ENCODE measurements at regions not wholly inside any gene's neighbourhood (a gene's known extent, or its start where the extent isn't known, plus 50 kb on each side); places are given as distances from the start of the nearest gene placed in this dataset.
"Not testable (repeated sequence)": the region's sequence is repeated elsewhere in the genome, so short reads cannot be mapped to it uniquely, and the experiment has no call there.

GRCh38 chr21:27860314-27860955, 893.5 kb upstream of the ADAMTS5 start:
- not testable (repeated sequence) for H3K4me3 Mint-ChIP-seq

GRCh38 chr21:27858053-27858825, 891.4 kb upstream of the ADAMTS5 start:
- H3K4me1 ChIP-seq (ENCODE audit: control insufficient read depth in 2 of 2, insufficient read depth in 2 of 2, low read length in 2 of 2); H3K27ac ChIP-seq (ENCODE audit: low read depth, low read length); H3K27me3 Mint-ChIP-seq; H3K9me3 ChIP-seq (ENCODE audit: control insufficient read depth in 2 of 3, low read length in 3 of 3); H3K27ac Mint-ChIP-seq; H3K4me3 ChIP-seq (ENCODE audit: low read length); DNase-seq; H3K36me3 ChIP-seq (ENCODE audit: control insufficient read depth in 2 of 3, insufficient read depth in 3 of 3, low read length in 3 of 3); H3K27me3 ChIP-seq (ENCODE audit: control insufficient read depth in 2 of 2, insufficient read depth in 2 of 2, low read length in 2 of 2); H3K36me3 Mint-ChIP-seq; H3K9me3 Mint-ChIP-seq; ATAC-seq; intact Hi-C loops (cut with micrococcal nuclease); H3K4me1 Mint-ChIP-seq; POLR2A ChIA-PET; CTCF ChIA-PET; H3K4me3 Mint-ChIP-seq: not testable (repeated sequence)

More at GRCh38 chr21:27860314-27860955, 893.5 kb upstream of the ADAMTS5 start:
- H3K27me3 Mint-ChIP-seq; H3K36me3 Mint-ChIP-seq; intact Hi-C loops (cut with micrococcal nuclease); ATAC-seq; CTCF ChIA-PET; POLR2A ChIA-PET; H3K27ac Mint-ChIP-seq; H3K4me1 ChIP-seq (ENCODE audit: control insufficient read depth in 2 of 2, insufficient read depth in 2 of 2, low read length in 2 of 2); H3K27ac ChIP-seq (ENCODE audit: low read depth, low read length); H3K4me1 Mint-ChIP-seq; H3K27me3 ChIP-seq (ENCODE audit: control insufficient read depth in 2 of 2, insufficient read depth in 2 of 2, low read length in 2 of 2); H3K9me3 Mint-ChIP-seq; DNase-seq; H3K4me3 ChIP-seq (ENCODE audit: low read length); H3K36me3 ChIP-seq (ENCODE audit: control insufficient read depth in 2 of 3, insufficient read depth in 3 of 3, low read length in 3 of 3); H3K9me3 ChIP-seq (ENCODE audit: control insufficient read depth in 2 of 3, low read length in 3 of 3): not testable (repeated sequence)

- H3K4me3 Mint-ChIP-seq; H3K4me3 ChIP-seq (ENCODE audit: low read length); H3K9me3 Mint-ChIP-seq; intact Hi-C loops (cut with micrococcal nuclease); H3K27ac ChIP-seq (ENCODE audit: low read depth, low read length); H3K4me1 Mint-ChIP-seq; H3K9me3 ChIP-seq (ENCODE audit: control insufficient read depth in 2 of 3, low read length in 3 of 3); POLR2A ChIA-PET; H3K27ac Mint-ChIP-seq; DNase-seq; H3K36me3 Mint-ChIP-seq; H3K36me3 ChIP-seq (ENCODE audit: control insufficient read depth in 2 of 3, insufficient read depth in 3 of 3, low read length in 3 of 3); H3K4me1 ChIP-seq (ENCODE audit: control insufficient read depth in 2 of 2, insufficient read depth in 2 of 2, low read length in 2 of 2); CTCF ChIA-PET; ATAC-seq; H3K27me3 ChIP-seq (ENCODE audit: control insufficient read depth in 2 of 2, insufficient read depth in 2 of 2, low read length in 2 of 2); H3K27me3 Mint-ChIP-seq: not testable (repeated sequence)
Observed at GRCh38 chr21:27856988-27857387, 890.1 kb upstream of the ADAMTS5 start.

GRCh38 chr21:27841084-27841672, 874.3 kb upstream of the ADAMTS5 start:
- Histone ChIP-seq H3K27ac (ENCODE audit: low read depth, low read length) (no peak overlapping the region), H3K36me3 (ENCODE audit: control insufficient read depth in 2 of 3, insufficient read depth in 3 of 3, low read length in 3 of 3) (no peaks in the 10 kb centered on the region), H3K27me3 (ENCODE audit: control insufficient read depth in 2 of 2, insufficient read depth in 2 of 2, low read length in 2 of 2) (no peaks in the 10 kb centered on the region), H3K4me1 (ENCODE audit: control insufficient read depth in 2 of 2, insufficient read depth in 2 of 2, low read length in 2 of 2) (no peaks in the 10 kb centered on the region), H3K9me3 (ENCODE audit: control insufficient read depth in 2 of 3, low read length in 3 of 3) (no peaks in the 10 kb centered on the region), H3K4me3 (ENCODE audit: low read length) (no peak overlapping the region)
- no peaks in the 10 kb centered on the region for H3K27me3 Mint-ChIP-seq
- intact Hi-C loops (cut with micrococcal nuclease), result no loop called here
- ATAC-seq (no peak), DNase-seq (no peak)
- ChIA-PET POLR2A (no interaction called here), CTCF (no interaction called here)
- no peak overlapping the region for H3K27ac Mint-ChIP-seq
- no peak overlapping the region for H3K4me3 Mint-ChIP-seq
- peaks cover 0 to 17% (median 6%) of the 10 kb centered on the region in 11 donors for H3K9me3 Mint-ChIP-seq
- no peaks in the 10 kb centered on the region for H3K4me1 Mint-ChIP-seq
- no peaks in the 10 kb centered on the region for H3K36me3 Mint-ChIP-seq

- H3K4me1 ChIP-seq (ENCODE audit: control insufficient read depth in 2 of 2, insufficient read depth in 2 of 2, low read length in 2 of 2), result no peaks in the 10 kb centered on the region
- DNase-seq (no peak), ATAC-seq (no peak)
- peaks cover 0 to 19% (median 5%) of the 10 kb centered on the region in 11 donors for H3K9me3 Mint-ChIP-seq
- no peak overlapping the region for H3K27ac ChIP-seq (ENCODE audit: low read depth, low read length)
- H3K36me3 ChIP-seq (ENCODE audit: control insufficient read depth in 2 of 3, insufficient read depth in 3 of 3, low read length in 3 of 3), result no peaks in the 10 kb centered on the region
- H3K27me3 ChIP-seq (ENCODE audit: control insufficient read depth in 2 of 2, insufficient read depth in 2 of 2, low read length in 2 of 2), result no peaks in the 10 kb centered on the region
- intact Hi-C loops (cut with micrococcal nuclease), result no loop called here
- no peak overlapping the region for H3K4me3 Mint-ChIP-seq
- no peaks in the 10 kb centered on the region for H3K36me3 Mint-ChIP-seq
- CTCF ChIA-PET, result no interaction called here
- H3K27me3 Mint-ChIP-seq, result no peaks in the 10 kb centered on the region
- H3K27ac Mint-ChIP-seq, result no peak overlapping the region
- POLR2A ChIA-PET, result no interaction called here
- H3K4me1 Mint-ChIP-seq, result no peaks in the 10 kb centered on the region
- no peaks in the 10 kb centered on the region for H3K9me3 ChIP-seq (ENCODE audit: control insufficient read depth in 2 of 3, low read length in 3 of 3)
- H3K4me3 ChIP-seq (ENCODE audit: low read length), result no peak overlapping the region
Observed at GRCh38 chr21:27840262-27840661, 873.4 kb upstream of the ADAMTS5 start.

- intact Hi-C loops (cut with micrococcal nuclease), result no loop called here
- POLR2A ChIA-PET, result no interaction called here
- H3K9me3 ChIP-seq (ENCODE audit: control insufficient read depth in 2 of 3, low read length in 3 of 3), result no peaks in the 10 kb centered on the region
Observed at GRCh38 chr21:27839512-27840115, 872.7 kb upstream of the ADAMTS5 start.

More at GRCh38 chr21:27839512-27840115, 872.7 kb upstream of the ADAMTS5 start:
- Mint-ChIP-seq H3K27ac (no peak overlapping the region), H3K4me3 (no peak overlapping the region), H3K27me3 (no peaks in the 10 kb centered on the region), H3K4me1 (no peaks in the 10 kb centered on the region), H3K36me3 (no peaks in the 10 kb centered on the region), H3K9me3 (peaks cover 0 to 21% (median 4%) of the 10 kb centered on the region in 11 donors)
- H3K36me3 ChIP-seq (ENCODE audit: control insufficient read depth in 2 of 3, insufficient read depth in 3 of 3, low read length in 3 of 3), result no peaks in the 10 kb centered on the region
- no peak overlapping the region for H3K27ac ChIP-seq (ENCODE audit: low read depth, low read length)
- no peaks in the 10 kb centered on the region for H3K4me1 ChIP-seq (ENCODE audit: control insufficient read depth in 2 of 2, insufficient read depth in 2 of 2, low read length in 2 of 2)
- H3K27me3 ChIP-seq (ENCODE audit: control insufficient read depth in 2 of 2, insufficient read depth in 2 of 2, low read length in 2 of 2), result no peaks in the 10 kb centered on the region
- ATAC-seq (no peak), DNase-seq (no peak)
- H3K4me3 ChIP-seq (ENCODE audit: low read length), result no peak overlapping the region
- CTCF ChIA-PET, result no interaction called here
